IMR-90 (cell line): ENCODE measurements at regions not wholly inside any gene's neighbourhood (a gene's known extent, or its start where the extent isn't known, plus 50 kb on each side); places are given as distances from the start of the nearest gene placed in this dataset.

Experiments used
- ATAC-seq: fragments of 200-7000 bp; cut with Tn5 transposase; 2 replicates; pipeline ENCODE4 v1.9.1; 2020; ENCODE audit warnings: low read depth, mild to moderate bottlenecking, moderate library complexity
- BruUV-seq: library from RNA; stranded (reverse); fragments of 400-500 nt; replicated peaks from 2 replicates; lab custom pipeline; 2021; lab: Mats Ljungman, UMichigan
- CTCF ChIA-PET: fragments of 300-600 bp; formaldehyde crosslinking; extraction: SDS; loops from one replicate; lab custom pipeline; 2021; ENCODE audit warnings: antibody characterized with exemption; lab: Yijun Ruan, JAX
- POLR2A ChIA-PET: fragments of 300-600 bp; sonication (Branson Sonifier 250); formaldehyde crosslinking; loops from one replicate; lab custom pipeline; 2022; ENCODE audit warnings: antibody characterized with exemption; ENCODE audit not compliant: unreplicated experiment; lab: Charles Lee
- DNase-seq: peaks from one replicate; pipeline ENCODE4 v3.0.0; 2013
- H2AFZ ChIP-seq: replicated peaks from 2 replicates; pipeline ENCODE3; 2013; ENCODE audit warnings: low read length, mild to moderate bottlenecking; ENCODE audit not compliant: poor library complexity
- H2AK5ac ChIP-seq: 2 replicates; pipeline ENCODE4 v1.6.1; 2013; ENCODE audit warnings: low read depth, low read length, inconsistent platforms
- H2AK9ac ChIP-seq: replicated peaks from 2 replicates; pipeline ENCODE3; 2013; ENCODE audit warnings: mild to moderate bottlenecking, low read depth, low read length, moderate library complexity; ENCODE audit not compliant: poor library complexity
- H2BK120ac ChIP-seq: 2 replicates; pipeline ENCODE4 v1.6.1; 2013; ENCODE audit warnings: low read depth, low read length, inconsistent platforms
- H2BK15ac ChIP-seq: 3 replicates; pipeline ENCODE4 v1.6.1; 2013; ENCODE audit warnings: low read depth, low read length, inconsistent platforms
- H2BK20ac ChIP-seq: 2 replicates; pipeline ENCODE4 v1.6.1; 2013; ENCODE audit warnings: low read depth, mild to moderate bottlenecking, inconsistent platforms, low read length, moderate library complexity
- H2BK5ac ChIP-seq: 2 replicates; pipeline ENCODE4 v1.6.1; 2013; ENCODE audit warnings: mild to moderate bottlenecking, low read depth, low read length, inconsistent platforms; ENCODE audit not compliant: poor library complexity, severe bottlenecking
- H3K14ac ChIP-seq: replicated peaks from 2 replicates; pipeline ENCODE4 v1.6.1; 2013; ENCODE audit warnings: low read depth, low read length, inconsistent platforms
- H3K18ac ChIP-seq: 2 replicates; pipeline ENCODE4 v1.6.1; 2013; ENCODE audit warnings: low read depth, low read length, control low read depth
- H3K23ac ChIP-seq: 2 replicates; pipeline ENCODE4 v1.6.1; 2013; ENCODE audit warnings: low read depth, low read length, inconsistent platforms
- H3K27ac ChIP-seq: 2 replicates; pipeline ENCODE4 v1.5.1; 2013; ENCODE audit warnings: mild to moderate bottlenecking, control low read depth, low read length; ENCODE audit not compliant: insufficient read depth
- H3K27me3 ChIP-seq: 2 replicates; pipeline ENCODE4 v1.6.1; 2013; ENCODE audit warnings: low read length; ENCODE audit not compliant: control insufficient read depth, insufficient read depth
- H3K36me3 ChIP-seq: 2 replicates; pipeline ENCODE4 v1.6.1; 2013; ENCODE audit warnings: low read length, mixed read lengths; ENCODE audit not compliant: control insufficient read depth, insufficient read depth
- H3K4ac ChIP-seq: 2 replicates; pipeline ENCODE4 v1.6.1; 2013; ENCODE audit warnings: low read depth, low read length, inconsistent platforms
- H3K4me1 ChIP-seq: 2 replicates; pipeline ENCODE4 v1.6.1; 2013; ENCODE audit warnings: low read length, mixed read lengths; ENCODE audit not compliant: control insufficient read depth, insufficient read depth
- H3K4me2 ChIP-seq: 2 replicates; pipeline ENCODE4 v1.6.1; 2013; ENCODE audit warnings: low read depth, mild to moderate bottlenecking, control low read depth, low read length, moderate library complexity
- H3K4me3 ChIP-seq: 2 replicates; pipeline ENCODE4 v1.5.1; 2013; ENCODE audit warnings: low read depth, mild to moderate bottlenecking, control low read depth, low read length, moderate library complexity; ENCODE audit not compliant: insufficient read depth
- H3K56ac ChIP-seq: 2 replicates; pipeline ENCODE4 v1.6.1; 2013; ENCODE audit warnings: low read length, inconsistent platforms; ENCODE audit not compliant: insufficient read depth; ENCODE audit errors: extremely low read depth
- H3K79me1 ChIP-seq, 2 experiments: 2 replicates each; pipeline ENCODE4 v1.6.1; 2013; ENCODE audit warnings: low read length in 2 of 2, inconsistent platforms in 1 of 2, low read depth in 1 of 2
- H3K9ac ChIP-seq: 2 replicates; pipeline ENCODE4 v1.6.1; 2013; ENCODE audit warnings: low read depth, low read length, control low read depth
- H3K9me1 ChIP-seq: 2 replicates; pipeline ENCODE4 v1.6.1; 2013; ENCODE audit warnings: low read length, inconsistent platforms; ENCODE audit not compliant: insufficient read depth
- H3K9me3 ChIP-seq: 2 replicates; pipeline ENCODE4 v1.6.1; 2013; ENCODE audit warnings: low read length; ENCODE audit not compliant: control insufficient read depth, insufficient read depth
- H4K20me1 ChIP-seq: 2 replicates; pipeline ENCODE4 v1.6.1; 2013; ENCODE audit warnings: low read length, inconsistent platforms; ENCODE audit not compliant: insufficient read depth
- H4K5ac ChIP-seq: 2 replicates; pipeline ENCODE4 v1.6.1; 2013; ENCODE audit warnings: mild to moderate bottlenecking, low read depth, low read length, control low read depth
- H4K8ac ChIP-seq, 2 experiments: 2 replicates each; pipeline ENCODE4 v1.6.1; 2013; ENCODE audit warnings: low read depth in 2 of 2, low read length in 2 of 2, control low read depth in 1 of 2, inconsistent platforms in 1 of 2
- H4K91ac ChIP-seq: 2 replicates; pipeline ENCODE4 v1.6.1; 2013; ENCODE audit warnings: low read depth, low read length, inconsistent platforms; ENCODE audit not compliant: insufficient read depth
- BHLHE40 ChIP-seq: fragments of 150-350 bp; IDR thresholded peaks from 2 replicates; pipeline ENCODE4 v1.6.1; 2016; ENCODE audit warnings: mild to moderate bottlenecking, low read depth, low read length
- CEBPB ChIP-seq: IDR thresholded peaks from 2 replicates; pipeline ENCODE4 v1.6.1; 2012; ENCODE audit warnings: low read depth, low read length, improper control_type of control experiment
- CHD1 ChIP-seq: IDR thresholded peaks from 2 replicates; pipeline ENCODE4 v1.6.1; 2012; ENCODE audit warnings: low read depth, low read length, improper control_type of control experiment
- FOS ChIP-seq: fragments of 150-350 bp; IDR thresholded peaks from 2 replicates; pipeline ENCODE4 v1.6.1; 2016; ENCODE audit warnings: low read depth, low read length
- MAFK ChIP-seq: IDR thresholded peaks from 2 replicates; pipeline ENCODE4 v1.6.1; 2012; ENCODE audit warnings: low read depth, low read length, improper control_type of control experiment
- MAZ ChIP-seq: IDR thresholded peaks from 2 replicates; pipeline ENCODE4 v1.6.1; 2012; ENCODE audit warnings: low read depth, mild to moderate bottlenecking, low read length, improper control_type of control experiment, moderate library complexity, borderline replicate concordance
- MXI1 ChIP-seq: IDR thresholded peaks from 2 replicates; pipeline ENCODE4 v1.6.1; 2012; ENCODE audit warnings: low read depth, mild to moderate bottlenecking, low read length, moderate library complexity, borderline replicate concordance
- NFE2L2 ChIP-seq: fragments of 150-350 bp; IDR thresholded peaks from 2 replicates; pipeline ENCODE4 v1.6.1; 2016; ENCODE audit warnings: low read depth, mild to moderate bottlenecking, low read length
- POLR2A ChIP-seq: IDR thresholded peaks from 2 replicates; pipeline ENCODE4 v1.6.1; 2012; ENCODE audit warnings: mild to moderate bottlenecking, low read depth, low read length
- RAD21 ChIP-seq: IDR thresholded peaks from 2 replicates; pipeline ENCODE4 v1.6.1; 2012; ENCODE audit warnings: low read length, improper control_type of control experiment
- RCOR1 ChIP-seq: IDR thresholded peaks from 2 replicates; pipeline ENCODE4 v1.6.1; 2012; ENCODE audit warnings: mild to moderate bottlenecking, low read length, improper control_type of control experiment; ENCODE audit not compliant: insufficient replicate concordance
- RFX5 ChIP-seq: IDR thresholded peaks from 2 replicates; pipeline ENCODE4 v1.8.0; 2012; ENCODE audit warnings: low read depth, mild to moderate bottlenecking, low read length, moderate library complexity
- SMC3 ChIP-seq: fragments of 150-350 bp; IDR thresholded peaks from 2 replicates; pipeline ENCODE4 v1.6.1; 2016; ENCODE audit warnings: low read depth, mild to moderate bottlenecking, antibody characterized with exemption, low read length, moderate library complexity
- USF2 ChIP-seq: fragments of 150-350 bp; IDR thresholded peaks from 2 replicates; pipeline ENCODE4 v1.6.1; 2017; ENCODE audit warnings: mild to moderate bottlenecking, antibody characterized with exemption, low read length, low read depth
- WGBS, 2 experiments: methylation state at CpG; one replicate each; pipeline versions ENCODE4 v1.1.5 to v1.1.7; 2013; ENCODE audit warnings: missing lambda C conversion rate in 2 of 2; ENCODE audit not compliant: insufficient read length in 1 of 2; ENCODE audit errors: extremely low coverage in 2 of 2; 5-methylcytosine and 5-hydroxymethylcytosine counted together
- dilution Hi-C: fragments of 300-500 bp; cut with HindIII; formaldehyde crosslinking; loops from one replicate; pipeline ENCODE4 v1.14.3; 2018; ENCODE audit warnings: low sequenced_read_pairs; ENCODE audit not compliant: unreplicated experiment
- in situ Hi-C: fragments of 300-500 bp; cut with MboI; formaldehyde crosslinking; loops from 3 replicates; pipeline ENCODE4 v1.14.3; 2019; ENCODE audit warnings: low sequenced_read_pairs, inconsistent platforms, mixed read lengths
- intact Hi-C: fragments of 100-400 bp; cut with micrococcal nuclease; formaldehyde crosslinking; loops from 2 replicates; pipeline ENCODE4 v1.10.0; 2022
- TF ChIP-seq, protein P1 (sequence below): conservative IDR thresholded peaks from 2 replicates; pipeline ENCODE4 v1.5.1; 2012; ENCODE audit warnings: mild to moderate bottlenecking, low read depth, low read length, improper control_type of control experiment
- TF ChIP-seq, protein P2 (sequence below): fragments of 150-350 bp; IDR thresholded peaks from 2 replicates; pipeline ENCODE4 v1.6.1; 2016; ENCODE audit warnings: low read depth, mild to moderate bottlenecking, low read length, moderate library complexity, borderline replicate concordance

DNA sequence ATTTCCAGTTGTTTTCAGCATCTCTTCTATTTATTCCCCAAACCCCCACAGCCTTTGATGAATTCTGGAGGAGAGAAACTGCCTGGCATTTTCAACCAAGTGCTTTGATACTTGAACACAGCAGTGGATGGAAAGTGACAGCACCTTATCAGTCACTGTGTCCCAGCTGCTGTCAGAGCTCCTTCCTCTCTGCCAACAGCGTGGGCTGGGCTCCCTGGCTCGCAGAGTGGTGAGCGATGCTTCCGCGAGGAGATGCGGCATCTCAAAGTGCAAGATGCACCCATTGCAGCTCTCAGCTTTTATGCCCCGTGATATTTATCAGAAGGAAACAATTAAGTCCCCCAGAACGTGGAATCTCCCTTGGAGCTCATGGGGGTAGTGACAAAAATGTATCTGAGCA lies 72.6 kb upstream of the TCL1A start:
- intact Hi-C loops (no loop called here), in situ Hi-C loops (no loop called here), dilution Hi-C loops (loop anchor here (25.0 kb wide), 1 partner anchor 224 kb away; no protein-coding TSS in a partner anchor)
- Histone ChIP-seq H3K4ac (no peak overlapping the region), H3K27ac (no peak overlapping the region), H2BK20ac (no peak overlapping the region), H4K20me1 (no peaks in the 10 kb centered on the region), H3K9me3 (no peaks in the 10 kb centered on the region; the same call in 1 of the 2 replicates), H3K36me3 (no peaks in the 10 kb centered on the region), H3K4me3 (no peak overlapping the region), H3K18ac (no peak overlapping the region), H2BK120ac (no peak overlapping the region), H2BK15ac (no peak overlapping the region), H2BK5ac (no peak overlapping the region), H4K91ac (no peak overlapping the region), H3K9me1 (no peaks in the 10 kb centered on the region), H3K27me3 (no peaks in the 10 kb centered on the region), H3K4me1 (no peaks in the 10 kb centered on the region), H3K14ac (no peak overlapping the region), H4K8ac (no peak overlapping the region), H3K23ac (no peak overlapping the region), H3K9ac (no peak overlapping the region), H2AK9ac (no peak overlapping the region), H3K56ac (no peak overlapping the region), H2AK5ac (no peak overlapping the region), H3K4me2 (no peak overlapping the region), H4K5ac (no peak overlapping the region), H2AFZ (no peak overlapping the region), H3K79me1 (no peaks in the 10 kb centered on the region)
- DNase-seq, result no peak
- 60% methylated on average over 3 of the region's 8 CpGs; no CpG with 5 or more reads in 1 of the 2 experiments for WGBS, 2 experiments
- POLR2A ChIA-PET, result no interaction called here
- no TSS peak for BruUV-seq
- no peak for ATAC-seq
- TF ChIP-seq, protein P1, sequence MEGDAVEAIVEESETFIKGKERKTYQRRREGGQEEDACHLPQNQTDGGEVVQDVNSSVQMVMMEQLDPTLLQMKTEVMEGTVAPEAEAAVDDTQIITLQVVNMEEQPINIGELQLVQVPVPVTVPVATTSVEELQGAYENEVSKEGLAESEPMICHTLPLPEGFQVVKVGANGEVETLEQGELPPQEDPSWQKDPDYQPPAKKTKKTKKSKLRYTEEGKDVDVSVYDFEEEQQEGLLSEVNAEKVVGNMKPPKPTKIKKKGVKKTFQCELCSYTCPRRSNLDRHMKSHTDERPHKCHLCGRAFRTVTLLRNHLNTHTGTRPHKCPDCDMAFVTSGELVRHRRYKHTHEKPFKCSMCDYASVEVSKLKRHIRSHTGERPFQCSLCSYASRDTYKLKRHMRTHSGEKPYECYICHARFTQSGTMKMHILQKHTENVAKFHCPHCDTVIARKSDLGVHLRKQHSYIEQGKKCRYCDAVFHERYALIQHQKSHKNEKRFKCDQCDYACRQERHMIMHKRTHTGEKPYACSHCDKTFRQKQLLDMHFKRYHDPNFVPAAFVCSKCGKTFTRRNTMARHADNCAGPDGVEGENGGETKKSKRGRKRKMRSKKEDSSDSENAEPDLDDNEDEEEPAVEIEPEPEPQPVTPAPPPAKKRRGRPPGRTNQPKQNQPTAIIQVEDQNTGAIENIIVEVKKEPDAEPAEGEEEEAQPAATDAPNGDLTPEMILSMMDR, result no peak
- TF ChIP-seq BHLHE40 (no peak), RFX5 (no peak), MXI1 (no peak), SMC3 (no peak), MAZ (no peak), MAFK (no peak), RCOR1 (no peak), RAD21 (no peak), CEBPB (no peak), CHD1 (no peak), USF2 (no peak), FOS (no peak), NFE2L2 (no peak), POLR2A (no peak)
- TF ChIP-seq, protein P2, sequence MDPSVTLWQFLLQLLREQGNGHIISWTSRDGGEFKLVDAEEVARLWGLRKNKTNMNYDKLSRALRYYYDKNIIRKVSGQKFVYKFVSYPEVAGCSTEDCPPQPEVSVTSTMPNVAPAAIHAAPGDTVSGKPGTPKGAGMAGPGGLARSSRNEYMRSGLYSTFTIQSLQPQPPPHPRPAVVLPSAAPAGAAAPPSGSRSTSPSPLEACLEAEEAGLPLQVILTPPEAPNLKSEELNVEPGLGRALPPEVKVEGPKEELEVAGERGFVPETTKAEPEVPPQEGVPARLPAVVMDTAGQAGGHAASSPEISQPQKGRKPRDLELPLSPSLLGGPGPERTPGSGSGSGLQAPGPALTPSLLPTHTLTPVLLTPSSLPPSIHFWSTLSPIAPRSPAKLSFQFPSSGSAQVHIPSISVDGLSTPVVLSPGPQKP, result no peak
- CTCF ChIA-PET, result interaction anchor here (0.5 kb wide), 1 partner anchor 470 kb away, joined by 4 read pairs; no protein-coding TSS in a partner anchor
